Activated CD4-positive, alpha-beta T cell treated with anti-CD3 and anti-CD28 coated beads for 36 hours (primary cell): ENCODE measurements at regions not wholly inside any gene's neighbourhood (a gene's known extent, or its start where the extent isn't known, plus 50 kb on each side); places are given as distances from the start of the nearest gene placed in this dataset.

Source experiments
- ATAC-seq: fragments of 200-7000 bp; cut with Tn5 transposase; one replicate; pipeline ENCODE4 v1.10.0; 2021; ENCODE audit warnings: mild to moderate bottlenecking, moderate library complexity
- CTCF ChIA-PET: fragments of 350-600 bp; sonication (Branson Sonifier 250); formaldehyde crosslinking; loops from one replicate; lab custom pipeline; 2021; ENCODE audit warnings: antibody characterized with exemption; lab: Charles Lee
- POLR2A ChIA-PET: fragments of 350-600 bp; sonication (Branson Sonifier 250); formaldehyde crosslinking; loops from one replicate; lab custom pipeline; 2021; ENCODE audit warnings: antibody characterized with exemption, inconsistent platforms; lab: Charles Lee
- DNase-seq: peaks from one replicate; pipeline ENCODE4 v3.0.0-alpha.2; 2020
- H3K27ac Mint-ChIP-seq: one replicate; pipeline ENCODE4 v1.8.0; 2021; ENCODE audit warnings: mixed read lengths
- H3K27me3 Mint-ChIP-seq: one replicate; pipeline ENCODE4 v1.8.0; 2021; ENCODE audit warnings: mixed read lengths
- H3K36me3 Mint-ChIP-seq: one replicate; pipeline ENCODE4 v1.8.0; 2021; ENCODE audit warnings: low read depth, mixed read lengths
- H3K4me1 Mint-ChIP-seq: one replicate; pipeline ENCODE4 v1.8.0; 2021; ENCODE audit warnings: mixed read lengths
- H3K4me3 Mint-ChIP-seq: one replicate; pipeline ENCODE4 v1.8.0; 2021; ENCODE audit warnings: mild to moderate bottlenecking, moderate library complexity, mixed read lengths
- H3K9me3 Mint-ChIP-seq: one replicate; pipeline ENCODE4 v1.8.0; 2021; ENCODE audit warnings: low read depth, mixed read lengths
- intact Hi-C, 2 experiments: fragments of 100-400 bp; cut with DNase I in 1 of 2; cut with micrococcal nuclease in 1 of 2; formaldehyde crosslinking; loops; one replicate each; pipeline versions ENCODE4 v1.14.2 to v1.15.1; 2022 to 2024; cut with DNase I, micrococcal nuclease

DNA sequence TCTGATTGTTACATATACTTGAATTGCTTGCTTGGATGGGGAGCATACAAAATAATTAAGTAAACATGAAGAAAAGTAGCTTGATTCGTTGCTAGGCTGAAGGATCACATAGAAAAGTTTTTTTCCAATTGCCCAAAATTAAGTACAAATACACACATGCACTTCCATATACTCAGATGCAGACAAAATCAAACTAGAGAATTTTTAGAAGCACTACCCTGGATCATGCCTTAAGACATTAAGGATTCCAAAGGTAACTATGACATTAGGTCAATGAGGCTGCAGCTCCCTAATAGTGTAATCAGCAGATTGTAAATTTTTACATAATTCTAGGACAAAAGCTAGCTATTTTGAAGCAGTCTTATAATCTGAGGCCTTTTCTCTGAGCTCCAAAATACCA, 216.9 kb upstream of the TMEM161B start:
- no peak for ATAC-seq
- intact Hi-C loops = no loop called here
- H3K4me1 Mint-ChIP-seq = no peaks in the 10 kb centered on the region
- no peak for DNase-seq
- no peaks in the 10 kb centered on the region for H3K36me3 Mint-ChIP-seq
- CTCF ChIA-PET = interaction anchor here (1.4 kb wide), 1 partner anchor 18 kb away, joined by 3 read pairs; no protein-coding TSS in a partner anchor
- H3K27ac Mint-ChIP-seq = no peak overlapping the region
- H3K4me3 Mint-ChIP-seq = no peak overlapping the region
- peaks cover 15% of the 10 kb centered on the region for H3K27me3 Mint-ChIP-seq
- POLR2A ChIA-PET = no interaction called here
- no peaks in the 10 kb centered on the region for H3K9me3 Mint-ChIP-seq

GRCh38 chr5:88483964-88484672, 215.5 kb upstream of the TMEM161B start:
- CTCF ChIA-PET = no interaction called here
- no peak for ATAC-seq
- no peak overlapping the region for H3K4me3 Mint-ChIP-seq
- POLR2A ChIA-PET = no interaction called here
- DNase-seq = no peak
- H3K4me1 Mint-ChIP-seq = no peaks in the 10 kb centered on the region
- H3K27ac Mint-ChIP-seq = no peak overlapping the region
- peaks cover 15% of the 10 kb centered on the region for H3K27me3 Mint-ChIP-seq
- H3K36me3 Mint-ChIP-seq = no peaks in the 10 kb centered on the region
- intact Hi-C loops = no loop called here
- H3K9me3 Mint-ChIP-seq = no peaks in the 10 kb centered on the region

- intact Hi-C loops = no loop called here
- Mint-ChIP-seq H3K4me1 (no peaks in the 10 kb centered on the region), H3K36me3 (no peaks in the 10 kb centered on the region), H3K9me3 (no peaks in the 10 kb centered on the region), H3K27me3 (peaks cover 8% of the 10 kb centered on the region), H3K4me3 (no peak overlapping the region), H3K27ac (no peak overlapping the region)
- DNase-seq = no peak
- CTCF ChIA-PET = no interaction called here
- POLR2A ChIA-PET = interaction anchor here (0.6 kb wide), 1 partner anchor 374 kb away, joined by 3 read pairs; no protein-coding TSS in a partner anchor
- no peak for ATAC-seq
Observed at GRCh38 chr5:88480801-88481499, 212.3 kb upstream of the TMEM161B start.

- H3K4me1 Mint-ChIP-seq = no peaks in the 10 kb centered on the region
- no peak for DNase-seq
- H3K27ac Mint-ChIP-seq = no peak overlapping the region
- ATAC-seq = no peak
- ChIA-PET CTCF (no interaction called here), POLR2A (interaction anchor here (0.6 kb wide), 1 partner anchor 374 kb away, joined by 3 read pairs; no protein-coding TSS in a partner anchor)
- H3K27me3 Mint-ChIP-seq = peaks cover 8% of the 10 kb centered on the region
- intact Hi-C loops = no loop called here
- no peaks in the 10 kb centered on the region for H3K9me3 Mint-ChIP-seq
- H3K36me3 Mint-ChIP-seq = no peaks in the 10 kb centered on the region
- H3K4me3 Mint-ChIP-seq = no peak overlapping the region
Observed at GRCh38 chr5:88480245-88480644, 211.6 kb upstream of the TMEM161B start.

GRCh38 chr5:88474574-88474973, 205.9 kb upstream of the TMEM161B start:
- Mint-ChIP-seq H3K9me3 (peaks cover 3% of the 10 kb centered on the region), H3K27me3 (peaks cover 8% of the 10 kb centered on the region), H3K36me3 (no peaks in the 10 kb centered on the region), H3K27ac (no peak overlapping the region), H3K4me3 (no peak overlapping the region), H3K4me1 (no peaks in the 10 kb centered on the region)
- POLR2A ChIA-PET = no interaction called here
- no peak for ATAC-seq
- no peak for DNase-seq
- CTCF ChIA-PET = no interaction called here
- intact Hi-C loops = no loop called here

DNA sequence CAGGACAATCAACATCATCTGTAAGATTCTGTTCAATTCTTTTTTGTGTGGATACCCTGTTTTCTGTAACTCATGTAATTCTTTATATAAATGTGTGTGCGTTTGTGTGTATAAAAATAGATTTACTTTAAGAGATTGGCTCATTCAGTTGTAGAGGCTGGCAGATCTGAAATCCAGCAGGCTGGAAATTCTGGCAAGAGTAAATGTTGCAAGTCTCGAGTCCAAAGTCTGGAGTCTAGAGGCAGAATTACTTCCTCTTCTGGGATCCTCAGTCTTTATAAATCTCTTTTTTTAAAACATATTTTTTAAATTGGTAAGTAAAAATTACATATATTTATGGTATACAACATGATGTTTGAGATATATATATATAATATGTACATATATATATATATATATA, 202.1 kb upstream of the TMEM161B start:
- ATAC-seq (no peak), DNase-seq (no peak)
- H3K27ac Mint-ChIP-seq = no peak overlapping the region
- no peaks in the 10 kb centered on the region for H3K36me3 Mint-ChIP-seq
- ChIA-PET POLR2A (no interaction called here), CTCF (no interaction called here)
- no peak overlapping the region for H3K4me3 Mint-ChIP-seq
- H3K27me3 Mint-ChIP-seq = peaks cover 8% of the 10 kb centered on the region
- no peaks in the 10 kb centered on the region for H3K4me1 Mint-ChIP-seq
- peaks cover 3% of the 10 kb centered on the region for H3K9me3 Mint-ChIP-seq
- intact Hi-C loops = no loop called here

DNA sequence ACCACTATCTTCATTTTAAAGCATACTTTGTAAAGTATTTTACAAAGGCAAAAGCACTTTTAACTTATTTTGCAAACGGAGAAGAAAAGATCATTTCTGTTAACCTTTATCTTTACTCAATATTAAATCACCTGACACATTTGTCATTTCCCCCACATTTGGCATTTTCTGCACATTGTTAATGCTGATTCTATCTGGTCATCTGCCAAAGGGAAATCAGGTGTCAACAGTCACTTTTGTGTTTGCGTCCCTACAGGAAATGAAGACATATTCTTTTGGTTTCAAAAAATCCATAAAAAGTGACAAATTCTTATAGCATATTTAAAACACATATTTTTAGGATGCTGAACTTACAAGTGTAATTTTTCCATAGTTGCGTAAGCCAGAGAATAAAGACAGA, 191.3 kb upstream of the TMEM161B start:
- ATAC-seq (no peak), DNase-seq (no peak)
- Mint-ChIP-seq H3K9me3 (no peaks in the 10 kb centered on the region), H3K27me3 (peaks cover 3% of the 10 kb centered on the region), H3K36me3 (no peaks in the 10 kb centered on the region), H3K27ac (no peak overlapping the region), H3K4me1 (no peaks in the 10 kb centered on the region), H3K4me3 (no peak overlapping the region)
- CTCF ChIA-PET = no interaction called here
- POLR2A ChIA-PET = no interaction called here
- intact Hi-C loops = no loop called here

- Mint-ChIP-seq H3K27ac (no peak overlapping the region), H3K4me3 (no peak overlapping the region), H3K36me3 (no peaks in the 10 kb centered on the region), H3K27me3 (peaks cover 9% of the 10 kb centered on the region), H3K9me3 (no peaks in the 10 kb centered on the region), H3K4me1 (no peaks in the 10 kb centered on the region)
- DNase-seq (no peak), ATAC-seq (no peak)
- POLR2A ChIA-PET = no interaction called here
- intact Hi-C loops = no loop called here
- CTCF ChIA-PET = no interaction called here
Observed at GRCh38 chr5:88452820-88453219, 184.2 kb upstream of the TMEM161B start.

GRCh38 chr5:88450239-88450638, 181.6 kb upstream of the TMEM161B start:
- no peak overlapping the region for H3K27ac Mint-ChIP-seq
- no peaks in the 10 kb centered on the region for H3K36me3 Mint-ChIP-seq
- POLR2A ChIA-PET = no interaction called here
- no peak for ATAC-seq
- no peak for DNase-seq
- no peaks in the 10 kb centered on the region for H3K4me1 Mint-ChIP-seq
- H3K27me3 Mint-ChIP-seq = peaks cover 9% of the 10 kb centered on the region
- H3K4me3 Mint-ChIP-seq = no peak overlapping the region
- CTCF ChIA-PET = no interaction called here
- no peaks in the 10 kb centered on the region for H3K9me3 Mint-ChIP-seq
- intact Hi-C loops = no loop called here

DNA sequence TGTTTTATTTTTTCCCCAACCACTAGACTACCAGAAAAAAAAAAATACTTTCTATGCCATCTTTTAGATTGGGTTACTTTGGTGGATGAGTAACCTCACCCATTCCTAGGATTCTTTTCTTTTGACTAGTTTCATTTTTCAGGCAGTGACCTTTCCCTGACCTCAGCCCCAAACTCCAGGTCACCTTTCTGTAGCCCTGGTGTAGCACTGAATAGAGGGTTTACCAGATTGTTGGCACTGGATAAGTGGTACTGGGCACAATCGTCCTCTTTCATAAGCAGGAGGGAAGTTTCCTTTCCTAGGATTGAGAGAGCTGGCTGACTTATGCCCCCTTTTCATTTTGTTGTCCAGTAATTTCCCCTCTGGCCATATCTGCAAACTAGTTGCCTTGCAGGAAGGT, 169.4 kb upstream of the TMEM161B start:
- ChIA-PET CTCF (no interaction called here), POLR2A (no interaction called here)
- no peak for ATAC-seq
- Mint-ChIP-seq H3K4me3 (no peak overlapping the region), H3K36me3 (no peaks in the 10 kb centered on the region), H3K9me3 (no peaks in the 10 kb centered on the region), H3K27me3 (peaks cover 11% of the 10 kb centered on the region), H3K27ac (no peak overlapping the region), H3K4me1 (no peaks in the 10 kb centered on the region)
- no peak for DNase-seq
- intact Hi-C loops = no loop called here

GRCh38 chr5:88436290-88436689, 167.6 kb upstream of the TMEM161B start:
- H3K27me3 Mint-ChIP-seq = peaks cover 17% of the 10 kb centered on the region
- DNase-seq (no peak), ATAC-seq (no peak)
- no peak overlapping the region for H3K4me3 Mint-ChIP-seq
- no peak overlapping the region for H3K27ac Mint-ChIP-seq
- no peaks in the 10 kb centered on the region for H3K4me1 Mint-ChIP-seq
- no peaks in the 10 kb centered on the region for H3K9me3 Mint-ChIP-seq
- intact Hi-C loops = no loop called here
- ChIA-PET POLR2A (no interaction called here), CTCF (no interaction called here)
- no peaks in the 10 kb centered on the region for H3K36me3 Mint-ChIP-seq

GRCh38 chr5:88428633-88429032, 160.0 kb upstream of the TMEM161B start:
- Mint-ChIP-seq H3K4me1 (no peaks in the 10 kb centered on the region), H3K36me3 (no peaks in the 10 kb centered on the region), H3K27ac (no peak overlapping the region), H3K4me3 (no peak overlapping the region), H3K27me3 (peaks cover 11% of the 10 kb centered on the region), H3K9me3 (no peaks in the 10 kb centered on the region)
- DNase-seq (no peak), ATAC-seq (no peak)
- POLR2A ChIA-PET = no interaction called here
- CTCF ChIA-PET = no interaction called here
- intact Hi-C loops = no loop called here
